NCI-H146 treated with DMSO at 0.1 percent for 48 hours (cell line): ENCODE measurements at regions not wholly inside any gene's neighbourhood (a gene's known extent, or its start where the extent isn't known, plus 50 kb on each side); places are given as distances from the start of the nearest gene placed in this dataset.
"Not testable (repeated sequence)": the region's sequence is repeated elsewhere in the genome, so short reads cannot be mapped to it uniquely, and the experiment has no call there.

Experiments
- DNase-seq: peaks from one replicate; lab custom pipeline; 2025; ENCODE audit not compliant: unreplicated experiment; lab: John Stamatoyannopoulos, UW

- no peak for DNase-seq
These were observed 619.3 kb downstream of the TRIB2 start for GRCh38 chr2:13335862-13336535.

- DNase-seq: no peak
These were observed 634.3 kb downstream of the TRIB2 start for GRCh38 chr2:13351068-13351467.

DNA sequence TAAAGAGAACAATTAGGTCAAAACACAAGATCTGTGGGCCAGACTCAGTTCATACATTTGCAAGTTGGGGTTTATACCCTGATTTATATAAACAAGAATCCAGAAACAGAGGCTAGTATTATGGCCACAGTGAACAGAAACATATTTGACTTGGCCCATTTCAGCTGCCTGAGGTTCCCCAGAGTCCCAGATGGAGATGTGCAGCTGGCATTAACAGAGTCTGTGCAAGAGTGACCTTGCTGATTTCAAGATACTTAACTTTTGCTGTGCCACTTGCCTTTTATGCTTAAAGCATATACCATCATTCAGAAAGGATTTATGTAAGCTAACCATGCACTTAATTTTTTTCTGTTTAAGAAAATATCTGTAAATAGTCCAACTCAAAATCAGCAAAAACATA is 636.3 kb downstream of the TRIB2 start:
- no peak for DNase-seq

DNA sequence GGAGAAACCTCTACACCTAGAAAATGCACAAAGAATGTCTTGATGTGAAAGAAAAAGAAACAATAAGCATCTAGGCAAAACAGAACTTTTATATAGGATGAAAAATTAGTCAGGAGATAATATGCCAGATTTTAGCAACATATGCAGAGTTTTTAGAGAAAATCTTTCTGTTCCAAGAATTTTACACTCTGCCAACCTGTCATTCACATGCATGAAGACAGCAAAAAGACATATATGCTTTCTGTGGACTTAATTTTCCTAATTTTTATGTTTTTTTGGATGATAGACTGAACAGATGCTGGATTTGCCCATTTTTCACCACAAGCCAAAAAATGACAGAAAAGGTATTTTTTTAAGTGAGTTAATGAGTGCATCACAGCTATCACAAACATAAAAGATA is 637.3 kb downstream of the TRIB2 start:
- DNase-seq: no peak

DNA sequence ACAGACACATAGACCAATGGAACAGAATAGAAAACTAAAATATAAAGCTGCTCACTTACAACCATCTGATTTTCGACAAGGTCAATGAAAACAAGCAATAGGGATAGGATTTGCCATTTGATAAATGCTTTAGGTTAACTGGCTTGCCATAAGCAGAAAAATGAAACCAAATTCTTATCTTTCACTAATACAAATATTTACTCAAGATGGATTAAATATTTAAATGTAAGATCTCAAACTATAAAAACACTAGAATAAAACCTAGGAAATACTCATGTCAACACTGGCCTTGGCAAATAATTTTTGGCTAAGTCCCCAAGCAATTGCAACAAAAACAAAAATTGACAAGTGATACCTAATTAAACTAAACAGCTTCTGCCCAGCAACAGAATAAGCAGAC is 665.2 kb downstream of the TRIB2 start:
- not testable (repeated sequence) for DNase-seq

GRCh38 chr2:13389172-13389571 is 672.4 kb downstream of the TRIB2 start:
- not testable (repeated sequence) for DNase-seq

DNA sequence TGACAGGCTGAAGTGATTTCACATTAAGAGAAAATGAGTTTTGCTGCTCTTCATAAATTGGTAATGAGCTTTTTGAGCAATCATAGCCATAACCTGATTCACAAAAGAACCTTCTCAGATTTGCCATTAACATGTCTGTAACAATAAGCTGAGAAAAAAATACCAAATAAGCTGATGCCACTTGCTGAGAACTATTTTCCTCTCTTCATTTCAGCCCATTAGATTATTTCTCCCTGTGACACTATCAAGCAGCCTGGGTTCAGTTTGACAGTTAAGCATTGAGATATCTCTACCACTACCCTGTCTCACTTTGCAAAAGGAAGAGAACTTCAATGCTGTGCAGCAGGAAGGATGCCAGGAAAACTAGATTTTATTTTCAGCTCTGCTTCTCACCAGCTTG is 673.9 kb downstream of the TRIB2 start:
- DNase-seq: no peak

- no peak for DNase-seq
These were observed 684.6 kb downstream of the TRIB2 start for GRCh38 chr2:13401312-13401711.

- no peak for DNase-seq
These were observed 697.3 kb downstream of the TRIB2 start for GRCh38 chr2:13413989-13414388.

- no peak for DNase-seq
These were observed 698.2 kb downstream of the TRIB2 start for GRCh38 chr2:13414897-13415296.

DNA sequence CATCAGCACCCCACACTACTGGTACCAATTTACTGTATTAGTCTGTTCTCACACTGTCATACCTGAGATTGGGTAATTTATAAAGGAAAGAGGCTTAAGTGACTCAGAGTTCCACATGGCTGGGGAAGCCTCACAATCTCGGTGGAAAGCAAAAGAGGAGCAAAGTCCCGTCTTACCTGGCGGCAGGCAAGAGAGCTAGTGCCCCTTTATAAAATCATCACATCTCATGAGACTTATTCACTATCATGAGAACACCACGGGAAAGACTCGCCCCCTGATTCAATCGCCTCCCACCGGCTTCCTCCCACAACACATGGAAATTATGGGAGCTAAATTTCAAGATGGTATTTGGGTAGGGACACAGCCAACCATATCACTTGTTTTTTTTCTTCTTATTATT is 717.2 kb downstream of the TRIB2 start:
- DNase-seq: no peak

GRCh38 chr2:13443554-13444261 is 727.0 kb downstream of the TRIB2 start:
- not testable (repeated sequence) for DNase-seq

DNA sequence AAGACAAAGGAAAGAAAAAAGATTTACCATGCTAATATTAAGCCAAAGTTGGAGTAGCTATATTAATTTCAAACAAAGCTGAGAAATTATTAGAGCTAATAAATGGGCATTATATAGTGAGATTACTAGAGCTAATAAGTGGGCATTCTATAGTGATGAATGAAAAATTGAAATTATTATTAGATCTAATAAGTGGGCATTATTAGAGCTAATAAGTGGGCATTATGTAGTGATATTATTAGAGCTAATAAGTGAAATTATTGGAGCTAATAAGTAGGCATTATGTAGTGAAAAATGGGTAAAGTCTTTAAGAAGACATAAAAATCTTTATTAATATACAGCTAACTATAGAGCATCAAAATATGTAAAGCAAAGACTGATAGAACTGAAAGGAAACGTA is 745.7 kb downstream of the TRIB2 start:
- DNase-seq: no peak

GRCh38 chr2:13466076-13466475 is 749.3 kb downstream of the TRIB2 start:
- DNase-seq: no peak

DNA sequence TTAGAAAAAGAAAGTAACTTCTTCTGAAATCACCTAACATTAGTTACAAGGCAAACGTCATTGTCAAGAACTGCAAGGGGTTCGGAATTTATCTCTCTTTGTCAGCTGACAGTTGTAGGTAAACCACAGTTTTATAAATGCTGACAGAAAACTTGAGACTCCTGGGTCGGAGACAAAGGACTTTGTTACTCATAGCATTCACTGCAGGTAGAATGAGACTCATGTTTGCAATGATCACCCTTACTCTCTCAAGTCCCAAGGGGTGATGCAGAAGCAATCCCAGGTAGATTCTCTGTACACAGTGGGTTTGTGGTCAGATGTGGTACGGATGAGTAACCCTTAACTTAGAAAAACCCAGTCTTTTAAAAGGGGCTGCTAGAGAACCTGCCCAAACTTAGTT is 757.8 kb downstream of the TRIB2 start:
- DNase-seq: no peak

DNA sequence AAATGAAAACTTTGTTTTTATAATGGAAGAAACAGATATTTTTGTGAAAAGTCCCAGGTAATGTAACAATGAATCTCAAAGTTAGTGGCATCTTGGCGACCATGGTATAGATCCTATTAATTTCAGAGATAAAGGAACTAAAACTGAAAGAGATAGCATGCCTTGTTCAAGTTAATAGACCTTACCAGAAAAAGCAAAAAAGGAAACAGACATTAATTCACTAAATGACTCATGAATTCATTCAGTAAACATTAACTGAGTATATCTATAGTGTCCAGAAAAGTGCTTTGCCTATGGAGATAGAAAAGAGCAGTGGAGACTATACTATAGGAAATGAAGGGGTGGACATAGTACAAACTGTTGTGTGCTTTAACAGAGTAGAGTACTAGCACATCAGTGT is 763.3 kb downstream of the TRIB2 start:
- DNase-seq: no peak

DNA sequence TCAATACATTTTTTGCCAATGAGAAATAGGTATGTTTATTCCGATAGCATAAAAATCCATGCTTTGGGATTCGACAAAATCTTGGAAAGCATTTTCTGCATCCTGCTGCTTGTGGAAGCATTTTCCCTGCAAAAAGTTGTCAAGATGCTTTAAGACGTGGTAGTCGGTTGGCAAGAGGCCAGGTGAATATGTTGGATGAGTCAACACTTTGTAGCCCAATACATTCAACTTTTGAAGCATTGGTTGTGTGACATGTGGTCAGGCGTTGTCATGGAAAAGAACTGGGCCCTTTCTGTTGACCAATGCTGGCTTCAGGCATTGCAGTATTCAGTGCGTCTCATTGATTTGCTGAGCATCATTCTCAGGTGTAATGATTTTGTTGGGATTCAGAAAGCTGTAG is 764.5 kb downstream of the TRIB2 start:
- no peak for DNase-seq

DNA sequence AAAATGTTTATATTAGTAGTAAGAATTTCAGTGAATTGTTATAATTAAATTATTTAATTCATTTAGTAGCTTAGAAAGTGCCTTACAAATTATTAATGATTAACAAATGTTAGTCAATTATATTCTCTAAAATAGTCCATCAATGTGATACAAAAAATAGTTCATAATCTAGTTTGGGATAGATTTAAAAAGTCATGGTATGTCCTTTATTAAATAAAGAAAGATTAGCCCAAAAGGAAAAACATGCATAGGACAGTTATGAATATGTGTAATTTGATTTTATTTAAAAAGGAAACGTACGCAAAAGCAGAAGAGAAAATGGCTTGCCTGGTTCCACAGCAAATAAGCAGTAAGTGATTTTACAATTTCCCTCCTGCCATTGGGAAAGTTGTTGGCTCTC is 768.5 kb downstream of the TRIB2 start:
- no peak for DNase-seq

GRCh38 chr2:13488965-13489364 is 772.2 kb downstream of the TRIB2 start:
- DNase-seq: no peak

GRCh38 chr2:13492262-13492661 is 775.5 kb downstream of the TRIB2 start:
- DNase-seq: no peak

DNA sequence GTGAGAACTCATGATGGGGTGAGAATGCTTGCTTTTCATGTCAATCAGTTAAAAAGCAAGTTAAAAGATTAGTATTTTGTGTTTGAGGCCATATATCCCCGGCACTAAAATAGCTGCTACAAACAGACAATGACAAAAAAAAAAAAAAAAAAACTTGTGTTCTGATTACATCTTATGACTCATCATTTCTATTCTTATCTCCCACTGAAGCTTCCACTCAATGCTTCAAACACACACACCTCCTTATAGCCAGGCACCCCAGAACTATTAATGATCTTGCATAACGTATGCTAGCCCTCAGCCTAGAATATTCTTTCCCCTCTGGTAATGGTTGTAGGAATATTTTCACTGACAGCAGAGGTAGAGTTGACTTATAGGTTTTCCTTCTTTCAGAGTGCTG is 778.3 kb downstream of the TRIB2 start:
- DNase-seq: no peak

DNA sequence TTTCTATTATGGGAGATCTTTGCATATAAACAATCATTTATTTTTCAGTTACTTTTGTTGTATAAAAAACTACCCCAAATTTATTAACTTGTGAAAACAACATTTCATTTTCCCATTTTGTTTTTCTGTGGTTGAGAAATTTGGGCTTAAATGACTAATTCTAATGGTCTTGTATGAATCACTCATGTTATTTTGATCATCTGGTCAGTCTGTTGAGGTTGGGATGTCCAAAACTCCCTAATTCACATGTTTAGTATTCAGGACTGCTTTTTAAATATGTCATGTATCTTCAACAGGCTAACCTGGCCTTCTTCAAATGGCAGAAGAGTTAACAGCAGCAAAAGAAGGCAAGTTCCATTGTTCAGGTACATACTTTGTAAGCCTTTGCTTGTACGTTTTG is 788.1 kb downstream of the TRIB2 start:
- no peak for DNase-seq

DNA sequence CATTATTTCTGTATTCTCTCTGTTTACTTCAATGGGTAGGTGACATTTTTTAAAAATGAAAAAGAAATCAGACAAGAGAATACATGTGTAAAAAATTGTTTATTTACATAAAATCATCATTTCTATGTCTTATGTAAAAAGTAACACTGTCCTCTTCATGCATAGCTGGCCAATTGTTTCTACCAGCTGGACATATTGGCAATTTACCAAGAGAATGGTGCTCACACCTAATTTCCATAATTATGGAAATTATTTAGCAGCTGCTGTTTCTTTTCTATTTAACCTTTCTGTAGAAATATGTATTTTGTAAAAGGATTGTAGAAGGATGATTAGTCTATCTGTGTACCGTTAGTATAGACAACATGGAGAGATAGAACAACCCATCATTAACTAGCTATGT is 791.9 kb downstream of the TRIB2 start:
- DNase-seq: no peak
